Endothelial cell of umbilical vein (primary cell): ENCODE measurements at regions not wholly inside any gene's neighbourhood (a gene's known extent, or its start where the extent isn't known, plus 50 kb on each side); places are given as distances from the start of the nearest gene placed in this dataset.

ENCODE experiments used
- BruUV-seq: library from RNA; stranded (reverse); fragments of 400-500 nt; replicated peaks from 2 replicates; lab custom pipeline; 2021; lab: Mats Ljungman, UMichigan
- CTCF ChIA-PET: fragments of 300-600, 350-600 bp; sonication (Branson Sonifier 250); formaldehyde crosslinking; loops from one replicate; lab custom pipeline; 2021; ENCODE audit warnings: antibody characterized with exemption, inconsistent platforms; lab: Charles Lee
- POLR2A ChIA-PET: fragments of 300-600, 350-600 bp; sonication (Branson Sonifier 250); formaldehyde crosslinking; loops from one replicate; lab custom pipeline; 2021; ENCODE audit warnings: antibody characterized with exemption, inconsistent platforms; lab: Charles Lee
- DNase-seq: peaks from one replicate; pipeline ENCODE4 v3.0.0-alpha.2; 2011; ENCODE audit warnings: low read depth, low spot score
- FAIRE-seq: peaks from 2 replicates; lab custom pipeline; 2011; peaks lifted over from hg19 to GRCh38; lab: Jason Lieb, UNC
- H2AFZ ChIP-seq: 2 replicates; pipeline ENCODE4 v1.6.0; 2012; ENCODE audit warnings: low read depth, low read length, control low read depth, inconsistent platforms
- H3K27ac ChIP-seq: 2 replicates; pipeline ENCODE4 v1.5.1; 2011; ENCODE audit warnings: low read depth, mild to moderate bottlenecking, control low read depth, low read length, moderate library complexity; ENCODE audit not compliant: insufficient read depth
- H3K27me3 ChIP-seq, 2 experiments: 2 replicates each; pipeline versions ENCODE4 v1.6.0 to v1.6.1; 2011; ENCODE audit warnings: low read length in 2 of 2, mixed read lengths in 1 of 2; ENCODE audit not compliant: control insufficient read depth in 2 of 2, insufficient read depth in 2 of 2
- H3K36me3 ChIP-seq, 2 experiments: 2 replicates in 1 of 2; 3 replicates in 1 of 2; pipeline ENCODE4 v1.5.1; 2011; ENCODE audit warnings: low read length in 2 of 2, mild to moderate bottlenecking in 1 of 2, moderate library complexity in 1 of 2; ENCODE audit not compliant: control insufficient read depth in 2 of 2, insufficient read depth in 2 of 2; ENCODE audit errors: extremely low read depth in 1 of 2
- H3K4me1 ChIP-seq: 3 replicates; pipeline ENCODE4 v1.5.1; 2011; ENCODE audit warnings: mild to moderate bottlenecking, low read length; ENCODE audit not compliant: control insufficient read depth, insufficient read depth; ENCODE audit errors: extremely low read depth
- H3K4me2 ChIP-seq: 2 replicates; pipeline ENCODE4 v1.6.1; 2011; ENCODE audit warnings: low read length, control low read depth, mixed read lengths; ENCODE audit not compliant: insufficient read depth
- H3K4me3 ChIP-seq, 3 experiments: fragments of 200-600 bp in 1 of 3; sonication (generic), shearing (Covaris generic) in 1 of 3; replicated peaks in 1 of 3; 2 replicates each; pipeline ENCODE4 v1.5.1; 2011 to 2016; ENCODE audit warnings: control low read depth in 3 of 3, low read length in 3 of 3, mild to moderate bottlenecking in 2 of 3, inconsistent platforms in 1 of 3, low read depth in 1 of 3, moderate library complexity in 1 of 3; ENCODE audit not compliant: insufficient read depth in 1 of 3
- H3K79me2 ChIP-seq: 2 replicates; pipeline ENCODE4 v1.6.0; 2012; ENCODE audit warnings: low read length, inconsistent platforms; ENCODE audit not compliant: control insufficient read depth, insufficient read depth
- H3K9ac ChIP-seq: replicated peaks from 2 replicates; pipeline ENCODE3; 2011; ENCODE audit warnings: low read length, control low read depth; ENCODE audit not compliant: insufficient read depth; ENCODE audit errors: extremely low read depth
- H3K9me1 ChIP-seq: replicated peaks from 3 replicates; pipeline ENCODE4 v1.6.0; 2011; ENCODE audit warnings: mild to moderate bottlenecking, low read length; ENCODE audit not compliant: control insufficient read depth, insufficient read depth; ENCODE audit errors: extremely low read depth
- H3K9me3 ChIP-seq: replicated peaks from 2 replicates; pipeline ENCODE4 v1.5.1; 2012; ENCODE audit warnings: low read length, inconsistent platforms; ENCODE audit not compliant: control insufficient read depth, insufficient read depth
- H4K20me1 ChIP-seq: replicated peaks from 2 replicates; pipeline ENCODE3; 2011; ENCODE audit warnings: mild to moderate bottlenecking, low read length; ENCODE audit not compliant: control insufficient read depth, insufficient read depth; ENCODE audit errors: extremely low read depth
- EZH2 ChIP-seq: IDR thresholded peaks from 2 replicates; pipeline ENCODE4 v1.6.1; 2012; ENCODE audit warnings: borderline replicate concordance, low read depth, mild to moderate bottlenecking, moderate library complexity, low read length, inconsistent platforms; ENCODE audit not compliant: severe bottlenecking
- FOS ChIP-seq: IDR thresholded peaks from 2 replicates; pipeline ENCODE4 v1.6.1; 2011; ENCODE audit warnings: mild to moderate bottlenecking, low read length, moderate library complexity, borderline replicate concordance; ENCODE audit not compliant: insufficient read depth
- GATA2 ChIP-seq: IDR thresholded peaks from 2 replicates; pipeline ENCODE4 v1.7.0; 2011; ENCODE audit warnings: low read depth, mild to moderate bottlenecking, moderate library complexity, mixed read lengths, low read length; ENCODE audit not compliant: insufficient read length, insufficient read depth
- JUN ChIP-seq: IDR thresholded peaks from 2 replicates; pipeline ENCODE4 v1.6.1; 2011; ENCODE audit warnings: borderline replicate concordance, low read depth; ENCODE audit not compliant: insufficient read length, insufficient read depth
- MYC ChIP-seq: IDR thresholded peaks from one replicate; pipeline ENCODE4 v1.6.1; 2011; ENCODE audit warnings: mild to moderate bottlenecking, low read depth, low read length
- POLR2A ChIP-seq: IDR thresholded peaks from 2 replicates; pipeline ENCODE4 v1.6.1; 2012; ENCODE audit warnings: low read depth, mild to moderate bottlenecking, control low read depth, low read length
- POLR2AphosphoS5 ChIP-seq: IDR thresholded peaks from 2 replicates; pipeline ENCODE4 v1.6.1; 2012; ENCODE audit warnings: low read depth, mild to moderate bottlenecking, control low read depth, low read length, moderate library complexity; ENCODE audit not compliant: insufficient read depth
- dilution Hi-C: fragments of 300-500 bp; cut with MboI; formaldehyde crosslinking; loops from one replicate; pipeline ENCODE4 v1.15.0; 2019; ENCODE audit warnings: low sequenced_read_pairs; ENCODE audit not compliant: extremely low pct_ligation_motif_present
- intact Hi-C: fragments of 100-400 bp; cut with micrococcal nuclease; formaldehyde crosslinking; loops from one replicate; pipeline ENCODE4 v1.10.0; 2022
- TF ChIP-seq, protein P1 (sequence below), 2 donors: IDR thresholded peaks; 1 replicate in 1 of 2; 2 replicates in 1 of 2; pipeline ENCODE4 v1.5.1; 2011; ENCODE audit warnings: low read length in 2 of 2, mild to moderate bottlenecking in 2 of 2, moderate library complexity in 2 of 2, control low read depth in 1 of 2, inconsistent platforms in 1 of 2, low read depth in 1 of 2; ENCODE audit not compliant: insufficient read depth in 1 of 2; ENCODE audit errors: extremely low read depth in 1 of 2
- TF ChIP-seq, protein P2 (sequence below): IDR thresholded peaks from 2 replicates; pipeline ENCODE4 v1.6.1; 2011; ENCODE audit not compliant: insufficient read depth, insufficient read length

DNA sequence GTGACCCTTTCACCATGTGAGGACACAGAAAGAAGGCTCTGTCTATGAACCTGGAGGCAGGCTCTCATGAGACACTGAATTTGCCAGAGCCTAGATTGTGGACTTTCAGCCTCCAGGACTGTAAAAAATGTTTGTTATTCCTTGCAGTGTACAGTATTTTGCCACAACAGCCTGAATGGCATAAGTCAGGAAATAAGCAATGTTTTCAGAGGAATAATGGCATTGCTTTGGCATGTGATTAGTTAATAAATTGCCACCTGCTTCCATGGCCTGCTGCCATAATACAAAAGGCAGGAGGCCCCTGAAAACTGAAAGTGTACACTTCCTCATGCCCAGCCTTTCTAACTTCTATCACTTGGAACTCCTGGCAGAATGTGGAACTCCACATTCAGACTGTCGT is 408.1 kb downstream of the GADD45G start:
- Histone ChIP-seq H4K20me1 (no peaks in the 10 kb centered on the region), H3K9ac (no peak overlapping the region), H3K36me3 (no peaks in the 10 kb centered on the region), H3K4me1 (no peaks in the 10 kb centered on the region), H3K4me3 (no peak overlapping the region), H3K27ac (no peak overlapping the region), H3K79me2 (no peaks in the 10 kb centered on the region), H3K9me1 (no peaks in the 10 kb centered on the region), H3K4me2 (no peak overlapping the region), H3K27me3 (no peaks in the 10 kb centered on the region), H2AFZ (no peak overlapping the region), H3K9me3 (no peaks in the 10 kb centered on the region)
- FAIRE-seq (no peak), DNase-seq (no peak)
- BruUV-seq, result no TSS peak
- POLR2A ChIA-PET, result no interaction called here
- dilution Hi-C loops, result no loop called here
- TF ChIP-seq, protein P1, sequence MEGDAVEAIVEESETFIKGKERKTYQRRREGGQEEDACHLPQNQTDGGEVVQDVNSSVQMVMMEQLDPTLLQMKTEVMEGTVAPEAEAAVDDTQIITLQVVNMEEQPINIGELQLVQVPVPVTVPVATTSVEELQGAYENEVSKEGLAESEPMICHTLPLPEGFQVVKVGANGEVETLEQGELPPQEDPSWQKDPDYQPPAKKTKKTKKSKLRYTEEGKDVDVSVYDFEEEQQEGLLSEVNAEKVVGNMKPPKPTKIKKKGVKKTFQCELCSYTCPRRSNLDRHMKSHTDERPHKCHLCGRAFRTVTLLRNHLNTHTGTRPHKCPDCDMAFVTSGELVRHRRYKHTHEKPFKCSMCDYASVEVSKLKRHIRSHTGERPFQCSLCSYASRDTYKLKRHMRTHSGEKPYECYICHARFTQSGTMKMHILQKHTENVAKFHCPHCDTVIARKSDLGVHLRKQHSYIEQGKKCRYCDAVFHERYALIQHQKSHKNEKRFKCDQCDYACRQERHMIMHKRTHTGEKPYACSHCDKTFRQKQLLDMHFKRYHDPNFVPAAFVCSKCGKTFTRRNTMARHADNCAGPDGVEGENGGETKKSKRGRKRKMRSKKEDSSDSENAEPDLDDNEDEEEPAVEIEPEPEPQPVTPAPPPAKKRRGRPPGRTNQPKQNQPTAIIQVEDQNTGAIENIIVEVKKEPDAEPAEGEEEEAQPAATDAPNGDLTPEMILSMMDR (IDR thresholded peaks at IDR 0.05; ENCODE audit: extremely low read depth in 1 of 2, insufficient read depth in 1 of 2, low read depth in 1 of 2, low read length in 2 of 2), result no peak
- TF ChIP-seq, protein P2, sequence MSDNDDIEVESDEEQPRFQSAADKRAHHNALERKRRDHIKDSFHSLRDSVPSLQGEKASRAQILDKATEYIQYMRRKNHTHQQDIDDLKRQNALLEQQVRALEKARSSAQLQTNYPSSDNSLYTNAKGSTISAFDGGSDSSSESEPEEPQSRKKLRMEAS, result no peak
- TF ChIP-seq POLR2AphosphoS5 (no peak), MYC (no peak), GATA2 (no peak), FOS (no peak), JUN (no peak), EZH2 (no peak), POLR2A (no peak)
- intact Hi-C loops, result no loop called here
- CTCF ChIA-PET, result interaction anchor here (0.6 to 1.1 kb wide), 2 partner anchors 126 to 410 kb away, joined by 3 to 5 read pairs; no protein-coding TSS in a partner anchor
